MM.1S (cell line): ENCODE measurements at regions not wholly inside any gene's neighbourhood (a gene's known extent, or its start where the extent isn't known, plus 50 kb on each side); places are given as distances from the start of the nearest gene placed in this dataset.

Source experiments
- CTCF ChIP-seq: fragments of 300-600 bp; sonication (generic); IDR thresholded peaks from 2 replicates; pipeline ENCODE4 v1.5.1; 2016; ENCODE audit warnings: antibody characterized with exemption, low read length, mixed read lengths
- EZH2phosphoT487 ChIP-seq: fragments of 300-600 bp; sonication (generic); IDR thresholded peaks from 2 replicates; pipeline ENCODE4 v1.6.1; 2018; ENCODE audit warnings: antibody characterized with exemption, low read length

- TF ChIP-seq CTCF, result no peak
- no peak for TF ChIP-seq EZH2phosphoT487
These were observed 67.1 kb downstream of the LSMEM1 start for GRCh38 chr7:112547916-112548315.
